Activated CD8-positive, alpha-beta memory T cell treated with anti-CD3 and anti-CD28 coated beads, Interleukin-2, amount 50 U/mL, for 1 hour (primary cell): ENCODE measurements at regions not wholly inside any gene's neighbourhood (a gene's known extent, or its start where the extent isn't known, plus 50 kb on each side); places are given as distances from the start of the nearest gene placed in this dataset.
"Not testable (repeated sequence)": the region's sequence is repeated elsewhere in the genome, so short reads cannot be mapped to it uniquely, and the experiment has no call there.

Source experiments
- DNase-seq: peaks from one replicate; pipeline ENCODE4 v3.0.0-alpha.2; 2020; ENCODE audit errors: extremely low read depth

GRCh38 chr15:44817797-44818196 lies 81.5 kb downstream of the TRIM69 start:
- DNase-seq, result not testable (repeated sequence)

GRCh38 chr15:44819331-44819987 lies 83.1 kb downstream of the TRIM69 start:
- DNase-seq, result not testable (repeated sequence)

GRCh38 chr15:44820535-44820934 lies 84.2 kb downstream of the TRIM69 start:
- not testable (repeated sequence) for DNase-seq

GRCh38 chr15:44820967-44821366 lies 84.6 kb downstream of the TRIM69 start:
- DNase-seq, result not testable (repeated sequence)

GRCh38 chr15:44824277-44825145 lies 88.2 kb downstream of the TRIM69 start:
- DNase-seq, result not testable (repeated sequence)

- not testable (repeated sequence) for DNase-seq
These were observed 90.3 kb downstream of the TRIM69 start for GRCh38 chr15:44826583-44826982.

GRCh38 chr15:44828229-44828914 lies 92.0 kb downstream of the TRIM69 start:
- not testable (repeated sequence) for DNase-seq

GRCh38 chr15:44829150-44829549 lies 92.8 kb downstream of the TRIM69 start:
- DNase-seq, result not testable (repeated sequence)

GRCh38 chr15:44830692-44831408 lies 94.5 kb downstream of the TRIM69 start:
- DNase-seq, result not testable (repeated sequence)

GRCh38 chr15:44831409-44831741 lies 95.0 kb downstream of the TRIM69 start:
- DNase-seq, result not testable (repeated sequence)

GRCh38 chr15:44832133-44832532 lies 95.8 kb downstream of the TRIM69 start:
- not testable (repeated sequence) for DNase-seq

- DNase-seq, result not testable (repeated sequence)
These were observed 96.8 kb downstream of the TRIM69 start for GRCh38 chr15:44833081-44833480.

GRCh38 chr15:44833761-44834160 lies 97.4 kb downstream of the TRIM69 start:
- not testable (repeated sequence) for DNase-seq

- DNase-seq, result not testable (repeated sequence)
These were observed 98.8 kb downstream of the TRIM69 start for GRCh38 chr15:44835082-44835481.

- no peak for DNase-seq
These were observed 99.8 kb downstream of the TRIM69 start for GRCh38 chr15:44836094-44836493.

- DNase-seq, result not testable (repeated sequence)
These were observed 102.6 kb downstream of the TRIM69 start for GRCh38 chr15:44838929-44839328.

- not testable (repeated sequence) for DNase-seq
These were observed 105.4 kb downstream of the TRIM69 start for GRCh38 chr15:44841762-44842161.

GRCh38 chr15:44842883-44843282 lies 106.6 kb downstream of the TRIM69 start:
- not testable (repeated sequence) for DNase-seq

- not testable (repeated sequence) for DNase-seq
These were observed 108.6 kb downstream of the TRIM69 start for GRCh38 chr15:44844936-44845335.

- not testable (repeated sequence) for DNase-seq
These were observed 109.8 kb downstream of the TRIM69 start for GRCh38 chr15:44846156-44846555.

- not testable (repeated sequence) for DNase-seq
These were observed 108.9 kb upstream of the TERB2 start for GRCh38 chr15:44847555-44847954.

GRCh38 chr15:44848859-44849258 lies 107.6 kb upstream of the TERB2 start:
- DNase-seq, result not testable (repeated sequence)
